Osteoblast (primary cell): ENCODE measurements at regions not wholly inside any gene's neighbourhood (a gene's known extent, or its start where the extent isn't known, plus 50 kb on each side); places are given as distances from the start of the nearest gene placed in this dataset.

Experiments
- DNase-seq: peaks from one replicate; pipeline ENCODE4 v3.0.0; 2011; ENCODE audit warnings: low spot score, mixed read lengths; ENCODE audit not compliant: insufficient read length; ENCODE audit errors: missing footprints
- H2AFZ ChIP-seq: 2 replicates; pipeline ENCODE4 v1.6.0; 2011; ENCODE audit warnings: mild to moderate bottlenecking, low read length
- H3K27ac ChIP-seq: 2 replicates; pipeline ENCODE4 v1.5.1; 2011; ENCODE audit warnings: mild to moderate bottlenecking, low read depth, low read length, moderate library complexity
- H3K27me3 ChIP-seq: 2 replicates; pipeline ENCODE4 v1.6.0; 2012; ENCODE audit warnings: mild to moderate bottlenecking, control low read depth, inconsistent platforms, low read length, moderate library complexity; ENCODE audit not compliant: insufficient read depth
- H3K36me3 ChIP-seq: 2 replicates; pipeline ENCODE4 v1.5.1; 2011; ENCODE audit warnings: mild to moderate bottlenecking, low read length, control low read depth, moderate library complexity; ENCODE audit not compliant: insufficient read depth
- H3K4me1 ChIP-seq: 2 replicates; pipeline ENCODE4 v1.5.1; 2011; ENCODE audit warnings: mild to moderate bottlenecking, low read length, control low read depth, moderate library complexity; ENCODE audit not compliant: insufficient read depth
- H3K4me2 ChIP-seq: 2 replicates; pipeline ENCODE4 v1.6.0; 2011; ENCODE audit warnings: mild to moderate bottlenecking, low read length; ENCODE audit not compliant: insufficient read depth
- H3K4me3 ChIP-seq: fragments of 200-600 bp; sonication (generic); 3 replicates; pipeline ENCODE4 v1.5.1; 2012; ENCODE audit warnings: mild to moderate bottlenecking, low read length, inconsistent platforms; ENCODE audit not compliant: insufficient read depth
- H3K79me2 ChIP-seq: 2 replicates; pipeline ENCODE4 v1.6.0; 2012; ENCODE audit warnings: mild to moderate bottlenecking, low read length, control low read depth, inconsistent platforms; ENCODE audit not compliant: insufficient read depth
- H3K9me3 ChIP-seq: 2 replicates; pipeline ENCODE4 v1.5.1; 2011; ENCODE audit warnings: low read depth, low read length, control low read depth
- H4K20me1 ChIP-seq: 2 replicates; pipeline ENCODE4 v1.6.0; 2012; ENCODE audit warnings: mild to moderate bottlenecking, low read length, control low read depth; ENCODE audit not compliant: insufficient read depth
- CTCF ChIP-seq: IDR thresholded peaks from 2 replicates; pipeline ENCODE4 v1.5.1; 2011; ENCODE audit warnings: mild to moderate bottlenecking, low read depth, low read length, moderate library complexity; ENCODE audit errors: extremely low read depth

DNA sequence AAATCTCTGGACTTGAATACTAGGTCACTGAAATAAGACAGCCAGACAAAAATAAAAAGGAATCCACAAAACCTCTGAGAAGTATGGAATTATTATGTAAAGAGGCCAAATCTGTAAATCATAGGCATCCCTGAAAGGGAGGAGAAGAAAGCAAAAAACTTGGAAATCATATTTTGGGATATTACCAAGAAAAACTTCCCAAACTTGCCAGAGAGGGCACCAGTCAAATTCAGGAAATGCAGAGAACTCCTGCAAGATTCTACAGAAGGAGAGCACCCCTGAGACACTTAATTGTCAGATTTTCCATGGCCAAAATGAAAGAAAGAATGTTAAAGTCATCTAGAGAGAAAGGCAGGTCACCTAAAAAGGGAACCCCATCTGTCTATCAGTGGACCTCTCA, 862.3 kb upstream of the PRMT6 start:
- Histone ChIP-seq H2AFZ (no peak overlapping the region), H3K79me2 (no peaks in the 10 kb centered on the region), H3K36me3 (no peaks in the 10 kb centered on the region), H3K4me2 (no peak overlapping the region), H4K20me1 (no peaks in the 10 kb centered on the region), H3K4me3 (no peak overlapping the region), H3K9me3 (no peaks in the 10 kb centered on the region), H3K27ac (no peak overlapping the region), H3K4me1 (no peaks in the 10 kb centered on the region), H3K27me3 (no peaks in the 10 kb centered on the region)
- no peak for DNase-seq
- TF ChIP-seq CTCF, result no peak

DNA sequence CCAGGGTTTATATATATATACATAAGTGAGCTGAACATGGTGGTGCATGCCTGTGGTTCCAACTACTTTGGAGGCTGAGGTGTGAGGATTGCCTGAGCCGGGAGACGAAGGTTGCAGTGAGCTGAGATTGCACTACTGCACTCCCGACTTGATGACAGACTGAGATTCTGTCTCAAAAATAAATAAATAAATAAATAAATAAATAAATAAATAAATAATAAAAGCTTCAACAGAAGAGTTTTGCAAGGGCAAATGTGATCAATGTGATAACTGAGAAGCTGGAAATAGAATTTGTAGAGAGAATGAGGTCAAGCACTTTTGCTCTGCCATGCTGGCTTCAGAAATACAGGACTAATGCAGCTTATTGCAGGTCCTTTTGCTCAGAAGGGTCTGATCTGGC, 855.8 kb upstream of the PRMT6 start:
- no peak overlapping the region for H3K4me2 ChIP-seq
- no peak for TF ChIP-seq CTCF
- no peaks in the 10 kb centered on the region for H3K9me3 ChIP-seq
- H3K79me2 ChIP-seq, result no peaks in the 10 kb centered on the region
- H3K27ac ChIP-seq, result no peak overlapping the region
- H4K20me1 ChIP-seq, result no peaks in the 10 kb centered on the region
- no peaks in the 10 kb centered on the region for H3K27me3 ChIP-seq
- H3K4me1 ChIP-seq, result no peaks in the 10 kb centered on the region
- H3K36me3 ChIP-seq, result no peaks in the 10 kb centered on the region
- H3K4me3 ChIP-seq, result no peak overlapping the region
- DNase-seq, result no peak
- H2AFZ ChIP-seq, result no peak overlapping the region

- Histone ChIP-seq H3K9me3 (no peaks in the 10 kb centered on the region), H2AFZ (no peak overlapping the region), H3K27ac (no peak overlapping the region), H3K4me1 (no peaks in the 10 kb centered on the region), H3K79me2 (no peaks in the 10 kb centered on the region), H3K36me3 (no peaks in the 10 kb centered on the region), H4K20me1 (no peaks in the 10 kb centered on the region), H3K4me2 (no peak overlapping the region), H3K27me3 (no peaks in the 10 kb centered on the region), H3K4me3 (no peak overlapping the region)
- no peak for DNase-seq
- TF ChIP-seq CTCF, result no peak
Observed at GRCh38 chr1:106207185-106207584, 849.3 kb upstream of the PRMT6 start.

DNA sequence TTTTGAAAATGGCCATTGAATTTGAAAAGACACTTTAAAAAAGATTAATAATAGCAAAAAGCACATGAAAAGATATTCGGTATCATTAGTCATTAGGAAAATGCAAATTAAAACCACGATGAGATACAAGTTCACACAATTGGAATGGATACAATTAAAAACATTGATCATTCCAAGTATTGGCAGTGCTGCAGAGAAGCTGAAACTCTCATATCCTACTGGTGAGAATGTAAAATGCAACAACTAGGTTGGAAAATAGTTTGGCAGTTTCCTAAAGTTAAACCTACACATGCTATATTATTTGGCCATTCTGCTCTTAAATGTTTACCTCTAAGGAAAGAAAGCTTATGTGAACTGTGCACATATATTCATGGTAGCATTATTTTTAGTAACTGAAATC, 838.7 kb upstream of the PRMT6 start:
- Histone ChIP-seq H3K27me3 (no peaks in the 10 kb centered on the region), H3K4me1 (no peaks in the 10 kb centered on the region), H3K79me2 (no peaks in the 10 kb centered on the region), H2AFZ (no peak overlapping the region), H3K27ac (no peak overlapping the region), H3K9me3 (no peaks in the 10 kb centered on the region), H3K4me3 (no peak overlapping the region), H4K20me1 (no peaks in the 10 kb centered on the region), H3K36me3 (no peaks in the 10 kb centered on the region), H3K4me2 (no peak overlapping the region)
- TF ChIP-seq CTCF, result no peak
- DNase-seq, result no peak
